K562 (cell line): ENCODE measurements at regions not wholly inside any gene's neighbourhood (a gene's known extent, or its start where the extent isn't known, plus 50 kb on each side); places are given as distances from the start of the nearest gene placed in this dataset.

ENCODE experiments used
- ATAC-seq: fragments of 200-7000 bp; cut with Tn5 transposase; 3 replicates; pipeline ENCODE4 v1.9.1; 2020; ENCODE audit warnings: moderate library complexity
- BruUV-seq: library from RNA; stranded (reverse); fragments of 400-500 nt; replicated peaks from 2 replicates; lab custom pipeline; 2021; lab: Mats Ljungman, UMichigan
- CTCF ChIA-PET: fragments of 300-600 bp; formaldehyde crosslinking; extraction: SDS; loops from one replicate; lab custom pipeline; 2021; ENCODE audit warnings: low intra/inter-chr PET ratio; lab: Yijun Ruan, JAX
- POLR2A ChIA-PET: fragments of 300-600, 350-650 bp; sonication (Branson Sonifier 250); formaldehyde crosslinking; extraction: SDS; loops from one replicate; lab custom pipeline; 2021; ENCODE audit warnings: antibody characterized with exemption, inconsistent platforms; lab: Yijun Ruan, JAX
- DNase-seq, 4 experiments: peaks; one replicate each; pipeline versions ENCODE4 v3.0.0 to v3.0.0-alpha.2; 2011 to 2018; ENCODE audit warnings: low spot score in 3 of 4, mixed read lengths in 3 of 4; ENCODE audit errors: extremely low read depth in 1 of 4
- FAIRE-seq: peaks from 2 replicates; lab custom pipeline; 2011; peaks lifted over from hg19 to GRCh38; lab: Jason Lieb, UNC
- H2AFZ ChIP-seq: 2 replicates; pipeline ENCODE4 v1.6.0; 2011; ENCODE audit warnings: low read depth, low read length, control low read depth, inconsistent platforms
- H3K27ac ChIP-seq: fragments of 200-600 bp; 3 replicates; pipeline ENCODE4 v1.8.0; 2011; ENCODE audit warnings: low read depth, mild to moderate bottlenecking, control low read depth, inconsistent platforms, low read length, moderate library complexity, mixed read lengths; ENCODE audit errors: extremely low read depth
- H3K27me3 ChIP-seq, 2 experiments: fragments of 300-600 bp in 1 of 2; 2 replicates in 1 of 2; 3 replicates in 1 of 2; pipeline versions ENCODE4 v1.6.0 to v1.8.0; 2011; ENCODE audit warnings: inconsistent platforms in 2 of 2, low read length in 2 of 2, mild to moderate bottlenecking in 1 of 2, mixed read lengths in 1 of 2, moderate library complexity in 1 of 2; ENCODE audit not compliant: control insufficient read depth in 2 of 2, insufficient read depth in 2 of 2
- H3K36me3 ChIP-seq: fragments of 300-600 bp; 3 replicates; pipeline ENCODE4 v1.8.0; 2011; ENCODE audit warnings: mild to moderate bottlenecking, low read length, inconsistent platforms; ENCODE audit not compliant: control insufficient read depth, insufficient read depth
- H3K4me1 ChIP-seq, 2 experiments: fragments of 200-600 bp in 1 of 2; replicated peaks in 1 of 2; 2 replicates in 1 of 2; 3 replicates in 1 of 2; pipeline versions ENCODE4 v1.5.1 to v1.8.0; 2011; ENCODE audit warnings: inconsistent platforms in 2 of 2, low read length in 2 of 2, mild to moderate bottlenecking in 1 of 2, mixed read lengths in 1 of 2, moderate library complexity in 1 of 2; ENCODE audit not compliant: control insufficient read depth in 2 of 2, insufficient read depth in 2 of 2
- H3K4me2 ChIP-seq: 2 replicates; pipeline ENCODE4 v1.6.1; 2011; ENCODE audit warnings: low read length, control low read depth, inconsistent platforms, mixed read lengths; ENCODE audit not compliant: insufficient read depth
- H3K4me3 ChIP-seq: fragments of 200-600 bp; sonication (generic), shearing (Covaris generic); 2 replicates; pipeline ENCODE4 v1.5.1; 2016; ENCODE audit warnings: control low read depth, inconsistent platforms
- H3K79me2 ChIP-seq: fragments of 200-600 bp; 3 replicates; pipeline ENCODE4 v1.8.0; 2011; ENCODE audit warnings: low read length, inconsistent platforms; ENCODE audit not compliant: control insufficient read depth, insufficient read depth
- H3K9ac ChIP-seq, 2 experiments: 2 replicates each; pipeline versions ENCODE4 v1.6.0 to v1.6.1; 2011; ENCODE audit warnings: low read depth in 2 of 2, low read length in 2 of 2, control low read depth in 1 of 2, inconsistent platforms in 1 of 2, mild to moderate bottlenecking in 1 of 2, mixed read lengths in 1 of 2; ENCODE audit not compliant: insufficient read depth in 1 of 2
- H3K9me1 ChIP-seq: one replicate; pipeline ENCODE4 v1.6.0; 2011; ENCODE audit warnings: inconsistent platforms, mild to moderate bottlenecking, low read length, moderate library complexity; ENCODE audit not compliant: control insufficient read depth, insufficient read depth
- H3K9me3 ChIP-seq: replicated peaks from 2 replicates; pipeline ENCODE4 v1.5.1; 2011; ENCODE audit warnings: low read depth, low read length, inconsistent platforms; ENCODE audit not compliant: control insufficient read depth, insufficient read depth
- H4K20me1 ChIP-seq: replicated peaks from 2 replicates; pipeline ENCODE4 v1.6.1; 2011; ENCODE audit warnings: low read length, inconsistent platforms, mixed read lengths; ENCODE audit not compliant: control insufficient read depth, insufficient read depth
- C11orf30 ChIP-seq: fragments of 450-650 bp; IDR thresholded peaks from 2 replicates; pipeline ENCODE4 v1.6.1; 2016; ENCODE audit warnings: low read depth, mild to moderate bottlenecking
- KLF6 ChIP-seq: fragments of 250-450 bp; sonication (Bioruptor Pico); IDR thresholded peaks from 2 replicates; pipeline ENCODE4 v1.4.0; 2020; ENCODE audit warnings: mild to moderate bottlenecking, moderate library complexity, borderline replicate concordance
- NR2C1 ChIP-seq, 2 experiments: fragments of 450-650 bp; IDR thresholded peaks; 2 replicates each; pipeline ENCODE4 v1.6.1; 2017; ENCODE audit warnings: mild to moderate bottlenecking in 2 of 2, antibody characterized with exemption in 1 of 2, inconsistent platforms in 1 of 2, missing compliant biosample characterization in 1 of 2, missing genetic modification characterization in 1 of 2
- POLR3G ChIP-seq: IDR thresholded peaks from 2 replicates; pipeline ENCODE4 v1.6.1; 2011; ENCODE audit not compliant: insufficient read length, insufficient replicate concordance; ENCODE audit errors: extremely low read depth
- STAT5B ChIP-seq: fragments of 250-450 bp; sonication (Bioruptor Pico); IDR thresholded peaks from 2 replicates; pipeline ENCODE4 v1.8.0; 2021; ENCODE audit warnings: mild to moderate bottlenecking, inconsistent platforms
- WGBS: fragments of 100-300 bp; shearing (Covaris generic); methylation state at CpG from one replicate; pipeline ENCODE4 v1.1.6; 2016; ENCODE audit warnings: low coverage, mixed read lengths; ENCODE audit not compliant: insufficient coverage; ENCODE audit errors: missing lambda C conversion rate; 5-methylcytosine and 5-hydroxymethylcytosine counted together
- in situ Hi-C: fragments of 300-500 bp; cut with MboI; formaldehyde crosslinking; loops from 4 replicates; pipeline ENCODE4 v1.15.0; 2018; ENCODE audit warnings: inconsistent platforms, mixed read lengths
- intact Hi-C: fragments of 100-400 bp; cut with micrococcal nuclease; formaldehyde crosslinking; loops from 2 replicates; pipeline ENCODE4 v1.14.2; 2022
- TF ChIP-seq, protein P1 (sequence below): fragments of 450-650 bp; IDR thresholded peaks from 2 replicates; pipeline ENCODE4 v1.6.1; 2016; ENCODE audit warnings: low read depth, mild to moderate bottlenecking, moderate library complexity

DNA sequence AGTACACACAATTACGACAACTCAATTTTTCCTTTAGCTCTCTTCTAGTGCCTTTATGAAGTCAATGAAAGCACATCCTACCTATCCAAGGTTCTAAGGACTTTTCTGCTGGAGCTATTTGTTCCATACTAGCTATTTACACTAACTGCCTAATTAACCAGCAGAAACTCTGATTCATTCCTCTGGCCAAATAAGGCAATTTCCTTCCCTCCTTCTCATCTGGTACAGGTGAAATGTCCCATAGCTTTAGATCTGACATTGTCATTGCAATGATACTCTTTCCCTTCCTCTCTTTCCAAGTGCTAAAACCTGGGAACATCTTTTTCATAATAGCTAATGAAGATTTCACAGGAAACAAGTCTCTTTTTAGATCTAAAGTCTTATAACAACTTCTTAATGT, 521.7 kb downstream of the SOX2 start:
- DNase-seq (no peak), FAIRE-seq (no peak), ATAC-seq (no peak)
- H3K9ac ChIP-seq, result no peak overlapping the region
- H3K27ac ChIP-seq, result no peak overlapping the region
- H3K79me2 ChIP-seq, result no peaks in the 10 kb centered on the region
- no peak overlapping the region for H3K4me2 ChIP-seq
- no TSS peak for BruUV-seq
- POLR2A ChIA-PET, result interaction anchor here (0.6 to 1.2 kb wide), 2 partner anchors 37 to 366 kb away, joined by 3 to 5 read pairs; no protein-coding TSS in a partner anchor
- CTCF ChIA-PET, result no interaction called here
- no peaks in the 10 kb centered on the region for H3K4me1 ChIP-seq
- WGBS, result 6% methylated on average over 1 of the region's 1 CpG
- in situ Hi-C loops (no loop called here), intact Hi-C loops (no loop called here)
- no peaks in the 10 kb centered on the region for H4K20me1 ChIP-seq
- no peak overlapping the region for H2AFZ ChIP-seq
- H3K27me3 ChIP-seq, result no peaks in the 10 kb centered on the region
- H3K9me3 ChIP-seq, result no peaks in the 10 kb centered on the region
- H3K9me1 ChIP-seq, result no peaks in the 10 kb centered on the region
- no peak overlapping the region for H3K4me3 ChIP-seq
- TF ChIP-seq STAT5B (CRISPR knock-in tag) (no peak), KLF6 (CRISPR knock-in tag) (no peak), C11orf30 (no peak), POLR3G (no peak), NR2C1 (IDR thresholded peaks at IDR 0.05) (no peak), NR2C1 (tag; IDR thresholded peaks at IDR 0.05) (no peak)
- TF ChIP-seq, protein P1, sequence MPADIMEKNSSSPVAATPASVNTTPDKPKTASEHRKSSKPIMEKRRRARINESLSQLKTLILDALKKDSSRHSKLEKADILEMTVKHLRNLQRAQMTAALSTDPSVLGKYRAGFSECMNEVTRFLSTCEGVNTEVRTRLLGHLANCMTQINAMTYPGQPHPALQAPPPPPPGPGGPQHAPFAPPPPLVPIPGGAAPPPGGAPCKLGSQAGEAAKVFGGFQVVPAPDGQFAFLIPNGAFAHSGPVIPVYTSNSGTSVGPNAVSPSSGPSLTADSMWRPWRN, result no peak
- no peaks in the 10 kb centered on the region for H3K36me3 ChIP-seq
